Liver (tissue), 8 donors: ENCODE measurements at regions not wholly inside any gene's neighbourhood (a gene's known extent, or its start where the extent isn't known, plus 50 kb on each side); places are given as distances from the start of the nearest gene placed in this dataset.

Source experiments
- DNase-seq: peaks from one replicate; pipeline ENCODE4 v3.0.0-alpha.2; 2017; ENCODE audit warnings: low spot score
- H3K27ac ChIP-seq, 2 donors: one replicate each; pipeline ENCODE4 v1.7.0; 2013; ENCODE audit warnings: inconsistent platforms in 2 of 2, low read length in 2 of 2, control low read depth in 1 of 2, low read depth in 1 of 2, mild to moderate bottlenecking in 1 of 2
- H3K27me3 ChIP-seq, 4 donors: one replicate each; pipeline versions ENCODE4 v1.6.1 to v1.7.0; 2013; ENCODE audit warnings: low read length in 3 of 4, inconsistent platforms in 1 of 4, mild to moderate bottlenecking in 1 of 4, moderate library complexity in 1 of 4; ENCODE audit not compliant: control insufficient read depth in 4 of 4, insufficient read depth in 4 of 4
- H3K36me3 ChIP-seq, 4 donors: one replicate each; pipeline versions ENCODE4 v1.6.1 to v1.7.0; 2013; ENCODE audit warnings: low read length in 3 of 4, mild to moderate bottlenecking in 3 of 4, low read depth in 1 of 4, moderate library complexity in 1 of 4; ENCODE audit not compliant: control insufficient read depth in 4 of 4, insufficient read depth in 3 of 4
- H3K4me1 ChIP-seq, 4 donors: one replicate each; pipeline versions ENCODE4 v1.6.1 to v1.7.0; 2013; ENCODE audit warnings: low read length in 3 of 4, mild to moderate bottlenecking in 3 of 4, moderate library complexity in 1 of 4; ENCODE audit not compliant: control insufficient read depth in 4 of 4, insufficient read depth in 4 of 4
- H3K4me3 ChIP-seq, 3 donors: one replicate each; pipeline versions ENCODE4 v1.6.1 to v1.7.0; 2013; ENCODE audit warnings: low read length in 3 of 3, control low read depth in 1 of 3, low read depth in 1 of 3, mild to moderate bottlenecking in 1 of 3
- H3K9ac ChIP-seq, 2 donors: one replicate each; pipeline ENCODE4 v1.7.0; 2013; ENCODE audit warnings: low read length in 2 of 2, mild to moderate bottlenecking in 2 of 2, moderate library complexity in 2 of 2, control low read depth in 1 of 2, low read depth in 1 of 2
- H3K9me3 ChIP-seq, 4 donors: one replicate each; pipeline versions ENCODE4 v1.6.1 to v1.7.0; 2013; ENCODE audit warnings: low read length in 3 of 4; ENCODE audit not compliant: control insufficient read depth in 4 of 4
- ATF3 ChIP-seq: IDR thresholded peaks from 2 replicates; pipeline ENCODE4 v1.6.1; 2016; ENCODE audit warnings: antibody characterized with exemption
- EGR1 ChIP-seq, 2 donors: IDR thresholded peaks; 2 replicates each; pipeline ENCODE4 v1.6.1; 2016 to 2018; ENCODE audit warnings: antibody characterized with exemption in 2 of 2, low read depth in 2 of 2
- FOXA1 ChIP-seq: IDR thresholded peaks from 2 replicates; pipeline ENCODE4 v1.6.1; 2016; ENCODE audit warnings: antibody characterized with exemption
- FOXA2 ChIP-seq: IDR thresholded peaks from 2 replicates; pipeline ENCODE4 v1.6.1; 2016; ENCODE audit warnings: antibody characterized with exemption
- HNF4A ChIP-seq, 2 donors: conservative IDR thresholded peaks; 2 replicates each; pipeline ENCODE4 v1.6.1; 2016; ENCODE audit warnings: antibody characterized with exemption in 2 of 2, mild to moderate bottlenecking in 2 of 2
- HNF4G ChIP-seq: IDR thresholded peaks from 2 replicates; pipeline ENCODE4 v1.6.1; 2016; ENCODE audit warnings: antibody characterized with exemption
- NR2F2 ChIP-seq: IDR thresholded peaks from 2 replicates; pipeline ENCODE4 v1.6.1; 2016; ENCODE audit warnings: antibody characterized with exemption
- RAD21 ChIP-seq, 2 donors: IDR thresholded peaks; 2 replicates each; pipeline ENCODE4 v1.6.1; 2016; ENCODE audit warnings: antibody characterized with exemption in 2 of 2, mild to moderate bottlenecking in 2 of 2
- RXRA ChIP-seq, 2 donors: IDR thresholded peaks; 2 replicates each; pipeline ENCODE4 v1.6.1; 2017 to 2018; ENCODE audit warnings: antibody characterized with exemption in 2 of 2, mild to moderate bottlenecking in 1 of 2
- SP1 ChIP-seq: IDR thresholded peaks from 2 replicates; pipeline ENCODE4 v1.6.1; 2018; ENCODE audit warnings: antibody characterized with exemption, mild to moderate bottlenecking
- TAF1 ChIP-seq: conservative IDR thresholded peaks from 2 replicates; pipeline ENCODE4 v1.6.1; 2016; ENCODE audit warnings: antibody characterized with exemption, mild to moderate bottlenecking
- YY1 ChIP-seq: IDR thresholded peaks from 2 replicates; pipeline ENCODE4 v1.6.1; 2016; ENCODE audit warnings: antibody characterized with exemption, mild to moderate bottlenecking
- WGBS: extraction: QIAGEN DNeasy Blood & Tissue Kit; methylation state at CpG from one replicate; pipeline ENCODE4 v1.1.7; 2013; 5-methylcytosine and 5-hydroxymethylcytosine counted together
- TF ChIP-seq, protein P1 (sequence below): IDR thresholded peaks from 2 replicates; pipeline ENCODE4 v1.6.1; 2016; ENCODE audit warnings: antibody characterized with exemption
- TF ChIP-seq, protein P2 (sequence below): fragments of 150-350 bp; IDR thresholded peaks from 2 replicates; pipeline ENCODE4 v1.5.1; 2017; ENCODE audit warnings: improper control_type of control experiment, low read depth, low read length; ENCODE audit not compliant: missing input control
- TF ChIP-seq, protein P3 (sequence below): IDR thresholded peaks from 2 replicates; pipeline ENCODE4 v1.6.1; 2016; ENCODE audit warnings: antibody characterized with exemption
- TF ChIP-seq, protein P4 (sequence below): IDR thresholded peaks from 2 replicates; pipeline ENCODE4 v1.6.1; 2016; ENCODE audit warnings: antibody characterized with exemption, mild to moderate bottlenecking
- donor health status: healthy.
- donor health status: healthy.
- donor health status: healthy.
- donor health status: healthy.
- donor health status: healthy.

DNA sequence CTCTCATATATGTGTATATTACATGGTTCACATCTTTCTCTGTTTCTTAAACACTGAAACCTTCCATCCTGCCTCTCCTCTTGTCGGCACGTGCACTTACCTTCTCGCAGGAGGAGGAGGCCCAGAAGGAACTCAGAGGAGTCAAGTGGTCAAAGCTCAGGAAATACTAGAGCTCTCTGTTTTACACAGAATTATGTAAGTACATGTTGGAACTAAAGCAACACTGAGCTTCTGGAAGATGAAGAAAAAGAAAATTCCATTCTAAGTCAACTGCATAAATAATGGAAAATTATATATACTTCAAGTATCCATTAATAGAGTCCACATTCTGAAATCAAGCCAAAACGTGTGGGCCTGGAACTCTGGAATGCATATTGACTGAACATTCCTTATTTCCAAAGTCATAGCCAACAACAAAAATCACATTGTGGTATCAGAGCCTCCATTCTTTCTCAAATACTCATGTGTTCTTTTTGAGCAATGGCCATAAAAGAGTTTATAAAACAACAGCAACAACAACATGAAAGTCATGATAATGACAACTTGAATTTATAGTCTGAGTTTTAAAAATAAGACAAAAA, 121.5 kb upstream of the RAI14 start:
- TF ChIP-seq NR2F2 (no peak), EGR1 (IDR thresholded peaks at IDR 0.05; ENCODE audit: low read depth in 2 of 2) (no peak), HNF4G (no peak), SP1 (no peak), RAD21 (IDR thresholded peaks at IDR 0.05) (no peak), RXRA (IDR thresholded peaks at IDR 0.05) (no peak), HNF4A (conservative IDR thresholded peaks at IDR 0.05) (no peak), ATF3 (no peak), TAF1 (no peak), YY1 (no peak)
- TF ChIP-seq, protein P1, sequence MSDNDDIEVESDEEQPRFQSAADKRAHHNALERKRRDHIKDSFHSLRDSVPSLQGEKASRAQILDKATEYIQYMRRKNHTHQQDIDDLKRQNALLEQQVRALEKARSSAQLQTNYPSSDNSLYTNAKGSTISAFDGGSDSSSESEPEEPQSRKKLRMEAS = no peak
- TF ChIP-seq, protein P2, sequence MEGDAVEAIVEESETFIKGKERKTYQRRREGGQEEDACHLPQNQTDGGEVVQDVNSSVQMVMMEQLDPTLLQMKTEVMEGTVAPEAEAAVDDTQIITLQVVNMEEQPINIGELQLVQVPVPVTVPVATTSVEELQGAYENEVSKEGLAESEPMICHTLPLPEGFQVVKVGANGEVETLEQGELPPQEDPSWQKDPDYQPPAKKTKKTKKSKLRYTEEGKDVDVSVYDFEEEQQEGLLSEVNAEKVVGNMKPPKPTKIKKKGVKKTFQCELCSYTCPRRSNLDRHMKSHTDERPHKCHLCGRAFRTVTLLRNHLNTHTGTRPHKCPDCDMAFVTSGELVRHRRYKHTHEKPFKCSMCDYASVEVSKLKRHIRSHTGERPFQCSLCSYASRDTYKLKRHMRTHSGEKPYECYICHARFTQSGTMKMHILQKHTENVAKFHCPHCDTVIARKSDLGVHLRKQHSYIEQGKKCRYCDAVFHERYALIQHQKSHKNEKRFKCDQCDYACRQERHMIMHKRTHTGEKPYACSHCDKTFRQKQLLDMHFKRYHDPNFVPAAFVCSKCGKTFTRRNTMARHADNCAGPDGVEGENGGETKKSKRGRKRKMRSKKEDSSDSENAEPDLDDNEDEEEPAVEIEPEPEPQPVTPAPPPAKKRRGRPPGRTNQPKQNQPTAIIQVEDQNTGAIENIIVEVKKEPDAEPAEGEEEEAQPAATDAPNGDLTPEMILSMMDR = no peak
- TF ChIP-seq, protein P3, sequence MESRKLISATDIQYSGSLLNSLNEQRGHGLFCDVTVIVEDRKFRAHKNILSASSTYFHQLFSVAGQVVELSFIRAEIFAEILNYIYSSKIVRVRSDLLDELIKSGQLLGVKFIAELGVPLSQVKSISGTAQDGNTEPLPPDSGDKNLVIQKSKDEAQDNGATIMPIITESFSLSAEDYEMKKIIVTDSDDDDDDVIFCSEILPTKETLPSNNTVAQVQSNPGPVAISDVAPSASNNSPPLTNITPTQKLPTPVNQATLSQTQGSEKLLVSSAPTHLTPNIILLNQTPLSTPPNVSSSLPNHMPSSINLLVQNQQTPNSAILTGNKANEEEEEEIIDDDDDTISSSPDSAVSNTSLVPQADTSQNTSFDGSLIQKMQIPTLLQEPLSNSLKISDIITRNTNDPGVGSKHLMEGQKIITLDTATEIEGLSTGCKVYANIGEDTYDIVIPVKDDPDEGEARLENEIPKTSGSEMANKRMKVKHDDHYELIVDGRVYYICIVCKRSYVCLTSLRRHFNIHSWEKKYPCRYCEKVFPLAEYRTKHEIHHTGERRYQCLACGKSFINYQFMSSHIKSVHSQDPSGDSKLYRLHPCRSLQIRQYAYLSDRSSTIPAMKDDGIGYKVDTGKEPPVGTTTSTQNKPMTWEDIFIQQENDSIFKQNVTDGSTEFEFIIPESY = no peak
- TF ChIP-seq, protein P4, sequence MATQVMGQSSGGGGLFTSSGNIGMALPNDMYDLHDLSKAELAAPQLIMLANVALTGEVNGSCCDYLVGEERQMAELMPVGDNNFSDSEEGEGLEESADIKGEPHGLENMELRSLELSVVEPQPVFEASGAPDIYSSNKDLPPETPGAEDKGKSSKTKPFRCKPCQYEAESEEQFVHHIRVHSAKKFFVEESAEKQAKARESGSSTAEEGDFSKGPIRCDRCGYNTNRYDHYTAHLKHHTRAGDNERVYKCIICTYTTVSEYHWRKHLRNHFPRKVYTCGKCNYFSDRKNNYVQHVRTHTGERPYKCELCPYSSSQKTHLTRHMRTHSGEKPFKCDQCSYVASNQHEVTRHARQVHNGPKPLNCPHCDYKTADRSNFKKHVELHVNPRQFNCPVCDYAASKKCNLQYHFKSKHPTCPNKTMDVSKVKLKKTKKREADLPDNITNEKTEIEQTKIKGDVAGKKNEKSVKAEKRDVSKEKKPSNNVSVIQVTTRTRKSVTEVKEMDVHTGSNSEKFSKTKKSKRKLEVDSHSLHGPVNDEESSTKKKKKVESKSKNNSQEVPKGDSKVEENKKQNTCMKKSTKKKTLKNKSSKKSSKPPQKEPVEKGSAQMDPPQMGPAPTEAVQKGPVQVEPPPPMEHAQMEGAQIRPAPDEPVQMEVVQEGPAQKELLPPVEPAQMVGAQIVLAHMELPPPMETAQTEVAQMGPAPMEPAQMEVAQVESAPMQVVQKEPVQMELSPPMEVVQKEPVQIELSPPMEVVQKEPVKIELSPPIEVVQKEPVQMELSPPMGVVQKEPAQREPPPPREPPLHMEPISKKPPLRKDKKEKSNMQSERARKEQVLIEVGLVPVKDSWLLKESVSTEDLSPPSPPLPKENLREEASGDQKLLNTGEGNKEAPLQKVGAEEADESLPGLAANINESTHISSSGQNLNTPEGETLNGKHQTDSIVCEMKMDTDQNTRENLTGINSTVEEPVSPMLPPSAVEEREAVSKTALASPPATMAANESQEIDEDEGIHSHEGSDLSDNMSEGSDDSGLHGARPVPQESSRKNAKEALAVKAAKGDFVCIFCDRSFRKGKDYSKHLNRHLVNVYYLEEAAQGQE = no peak
- H3K27ac ChIP-seq = no peak overlapping the region
- DNase-seq = no peak
- WGBS = 77% methylated on average over 4 of the region's 4 CpGs
- no peaks in the 10 kb centered on the region for H3K27me3 ChIP-seq
- no peak overlapping the region for H3K9ac ChIP-seq
- no peaks in the 10 kb centered on the region for H3K9me3 ChIP-seq
- H3K4me3 ChIP-seq = no peak overlapping the region
- no peaks in the 10 kb centered on the region for H3K4me1 ChIP-seq
- no peaks in the 10 kb centered on the region for H3K36me3 ChIP-seq

GRCh38 chr5:34535433-34535832, 120.7 kb upstream of the RAI14 start:
- Histone ChIP-seq H3K4me1 (no peaks in the 10 kb centered on the region), H3K27ac (no peak overlapping the region), H3K9me3 (no peaks in the 10 kb centered on the region), H3K27me3 (no peaks in the 10 kb centered on the region), H3K4me3 (no peak overlapping the region), H3K36me3 (no peaks in the 10 kb centered on the region), H3K9ac (no peak overlapping the region)
- WGBS = 87% methylated on average over 1 of the region's 1 CpG
- no peak for DNase-seq
- TF ChIP-seq, protein P2 = no peak
- TF ChIP-seq FOXA1 (no peak), FOXA2 (no peak), HNF4A (conservative IDR thresholded peaks at IDR 0.05) (no peak), EGR1 (IDR thresholded peaks at IDR 0.05; ENCODE audit: low read depth in 2 of 2) (no peak), YY1 (no peak), NR2F2 (no peak)
- TF ChIP-seq, protein P3 = no peak
- TF ChIP-seq, protein P1 = no peak
